ENCODE measurements at regions not wholly inside any gene's neighbourhood (a gene's known extent, or its start where the extent isn't known, plus 50 kb on each side); places are given as distances from the start of the nearest gene placed in this dataset.

- no peaks in the 10 kb centered on the region for H3K9me3 ChIP-seq
- H3K36me3 ChIP-seq (replicated peaks in 1 of 2; ENCODE audit: insufficient read depth in 1 of 2, low read depth in 2 of 2), result no peaks in the 10 kb centered on the region
- DNase-seq (peak in 3 of 4 donors; percentile 1 to 11 (median 7)), ATAC-seq (no peak)
- no peaks in the 10 kb centered on the region for H3K27me3 ChIP-seq
- WGBS, 2 donors, result 73 to 90% methylated on average over 16 to 19 of the region's 21 CpGs
- intact Hi-C loops (cut with DNase I), result no loop called here
- no peak overlapping the region for H3K27ac ChIP-seq
- TF ChIP-seq POLR2A (IDR thresholded peaks at IDR 0.05) (no peak), CTCF (IDR thresholded peaks at IDR 0.05) (no peak)
- H3K4me1 ChIP-seq, result no peaks in the 10 kb centered on the region
- no peak overlapping the region for H3K4me3 ChIP-seq
Observed at GRCh38 chr6:170095273-170095981, 195.5 kb downstream of the DLL1 start.

DNA sequence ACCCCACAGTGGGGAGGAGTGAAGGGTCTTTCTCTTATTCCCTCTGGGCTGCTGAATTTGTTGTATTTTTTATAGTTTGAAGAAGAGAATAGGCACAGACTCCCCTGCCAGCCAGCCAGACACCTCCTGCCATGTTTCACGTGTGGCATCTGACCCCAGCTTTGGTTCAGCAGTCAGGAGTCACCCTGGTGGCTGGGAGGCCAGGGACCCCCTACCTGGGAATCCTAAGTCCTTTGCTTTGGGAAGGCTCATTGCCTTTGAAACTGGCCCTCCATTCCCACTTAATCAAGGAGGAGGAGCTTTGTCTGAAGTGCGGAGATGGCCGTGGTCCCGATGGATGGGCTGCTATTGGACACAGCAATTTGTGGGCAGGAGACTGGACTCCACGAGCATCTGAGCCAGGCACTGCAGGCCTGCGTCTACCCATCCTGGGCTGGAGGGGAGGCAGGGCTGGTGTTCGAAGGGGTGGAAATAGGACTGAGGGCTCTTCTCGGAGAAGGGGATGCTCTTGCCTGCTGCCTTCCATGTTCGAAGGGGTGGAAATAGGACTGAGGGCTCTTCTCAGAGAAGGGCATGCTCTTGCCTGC is 196.1 kb downstream of the DLL1 start:
- ATAC-seq, result no peak
- no peak overlapping the region for H3K27ac ChIP-seq
- H3K27me3 ChIP-seq, result no peaks in the 10 kb centered on the region
- 77 to 78% methylated on average over 6 to 9 of the region's 9 CpGs for WGBS, 2 donors
- H3K4me3 ChIP-seq, result no peak overlapping the region
- H3K9me3 ChIP-seq, result no peaks in the 10 kb centered on the region
- DNase-seq, result peak in 2 of 4 donors; percentile 1 to 5
- H3K4me1 ChIP-seq, result no peaks in the 10 kb centered on the region
- TF ChIP-seq POLR2A (IDR thresholded peaks at IDR 0.05) (no peak), CTCF (IDR thresholded peaks at IDR 0.05) (no peak)
- intact Hi-C loops (cut with DNase I), result no loop called here
- no peaks in the 10 kb centered on the region for H3K36me3 ChIP-seq (replicated peaks in 1 of 2; ENCODE audit: insufficient read depth in 1 of 2, low read depth in 2 of 2)

DNA sequence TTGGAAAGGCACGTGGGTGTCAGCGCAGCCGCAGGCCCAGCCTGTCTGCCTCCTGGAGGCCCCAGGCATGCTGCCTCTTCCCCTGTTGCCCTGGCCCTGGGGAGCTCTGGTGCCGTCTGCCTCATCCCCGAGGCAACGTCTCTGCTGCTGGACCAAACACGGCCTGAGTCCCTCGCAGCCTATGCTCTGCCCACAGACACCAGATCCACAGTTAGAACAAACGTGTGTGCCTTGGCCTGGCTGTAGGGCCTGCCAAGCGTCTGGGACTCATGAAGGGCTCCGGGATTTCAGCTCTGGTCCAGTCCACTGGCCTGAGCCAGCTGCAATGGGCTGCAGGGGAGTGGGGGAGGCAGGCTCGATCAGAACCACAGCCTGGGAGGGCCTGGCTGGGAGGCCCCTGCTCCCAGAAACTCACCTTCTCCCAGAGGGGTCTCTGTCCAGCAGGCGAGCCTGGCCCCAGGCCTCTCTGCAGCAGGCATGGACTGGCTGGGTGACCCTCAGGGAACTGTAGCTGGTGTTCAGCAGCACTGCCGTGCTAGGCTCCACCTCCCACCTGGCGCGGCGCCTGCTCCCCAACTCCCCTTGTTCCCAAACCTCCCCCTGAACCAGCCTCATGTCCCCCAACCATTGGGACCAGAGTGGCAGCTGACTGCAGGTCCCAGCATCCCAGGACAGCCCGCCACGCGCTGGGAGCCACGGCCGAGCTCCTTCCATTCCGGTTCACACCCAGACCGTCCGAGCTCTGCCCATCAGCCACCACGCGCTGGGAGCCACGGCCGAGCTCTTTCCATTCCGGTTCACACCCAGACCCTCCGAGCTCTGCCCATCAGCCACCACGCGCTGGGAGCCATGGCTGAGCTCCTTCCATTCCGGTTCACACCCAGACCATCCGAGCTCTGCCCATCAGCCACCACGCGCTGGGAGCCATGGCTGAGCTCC is 197.0 kb downstream of the DLL1 start:
- DNase-seq, result peak in 3 of 4 donors; percentile 1 to 8 (median 8)
- TF ChIP-seq CTCF (IDR thresholded peaks at IDR 0.05) (no peak), POLR2A (IDR thresholded peaks at IDR 0.05) (no peak)
- H3K9me3 ChIP-seq, result no peaks in the 10 kb centered on the region
- 83 to 87% methylated on average over 26 to 37 of the region's 37 CpGs for WGBS, 2 donors
- intact Hi-C loops (cut with DNase I), result no loop called here
- H3K36me3 ChIP-seq (replicated peaks in 1 of 2; ENCODE audit: insufficient read depth in 1 of 2, low read depth in 2 of 2), result no peaks in the 10 kb centered on the region
- ATAC-seq, result no peak
- H3K27me3 ChIP-seq, result no peaks in the 10 kb centered on the region
- H3K4me3 ChIP-seq, result no peak overlapping the region
- no peak overlapping the region for H3K27ac ChIP-seq
- H3K4me1 ChIP-seq, result no peaks in the 10 kb centered on the region

- DNase-seq (peak in 2 of 4 donors; percentile 1 to 5), ATAC-seq (no peak)
- TF ChIP-seq CTCF (IDR thresholded peaks at IDR 0.05) (no peak), POLR2A (IDR thresholded peaks at IDR 0.05) (no peak)
- WGBS, 2 donors, result 67 to 75% methylated on average over 7 to 17 of the region's 17 CpGs
- no peaks in the 10 kb centered on the region for H3K36me3 ChIP-seq (replicated peaks in 1 of 2; ENCODE audit: insufficient read depth in 1 of 2, low read depth in 2 of 2)
- intact Hi-C loops (cut with DNase I), result no loop called here
- no peaks in the 10 kb centered on the region for H3K9me3 ChIP-seq
- H3K27ac ChIP-seq, result no peak overlapping the region
- H3K4me1 ChIP-seq, result no peaks in the 10 kb centered on the region
- no peaks in the 10 kb centered on the region for H3K27me3 ChIP-seq
- H3K4me3 ChIP-seq, result no peak overlapping the region
Observed at GRCh38 chr6:170093276-170093657, 197.6 kb downstream of the DLL1 start.

Data from body of pancreas (tissue), 4 donors.